ES-I3 (cell line): ENCODE measurements at regions not wholly inside any gene's neighbourhood (a gene's known extent, or its start where the extent isn't known, plus 50 kb on each side); places are given as distances from the start of the nearest gene placed in this dataset.

Experiments
- H3K36me3 ChIP-seq: 2 replicates; pipeline ENCODE4 v1.6.1; 2013; ENCODE audit warnings: mild to moderate bottlenecking, low read length, control low read depth, moderate library complexity; ENCODE audit not compliant: insufficient read depth
- H3K4me1 ChIP-seq: 2 replicates; pipeline ENCODE4 v1.6.1; 2013; ENCODE audit warnings: mild to moderate bottlenecking, control low read depth, low read length; ENCODE audit not compliant: insufficient read depth
- H3K9ac ChIP-seq: 2 replicates; pipeline ENCODE4 v1.6.1; 2013; ENCODE audit warnings: low read depth, mild to moderate bottlenecking, low read length, moderate library complexity
- H3K9me3 ChIP-seq: 2 replicates; pipeline ENCODE4 v1.6.1; 2013; ENCODE audit warnings: mild to moderate bottlenecking, low read length, moderate library complexity; ENCODE audit not compliant: control insufficient read depth, insufficient read depth

- no peaks in the 10 kb centered on the region for H3K36me3 ChIP-seq
- no peaks in the 10 kb centered on the region for H3K4me1 ChIP-seq
- no peak overlapping the region for H3K9ac ChIP-seq
- no peaks in the 10 kb centered on the region for H3K9me3 ChIP-seq
These were observed 268.7 kb upstream of the SEL1L start for GRCh38 chr14:81802341-81802740.

GRCh38 chr14:81805785-81806184 lies 272.1 kb upstream of the SEL1L start:
- Histone ChIP-seq H3K36me3 (no peaks in the 10 kb centered on the region), H3K4me1 (no peaks in the 10 kb centered on the region), H3K9me3 (no peaks in the 10 kb centered on the region), H3K9ac (no peak overlapping the region)

DNA sequence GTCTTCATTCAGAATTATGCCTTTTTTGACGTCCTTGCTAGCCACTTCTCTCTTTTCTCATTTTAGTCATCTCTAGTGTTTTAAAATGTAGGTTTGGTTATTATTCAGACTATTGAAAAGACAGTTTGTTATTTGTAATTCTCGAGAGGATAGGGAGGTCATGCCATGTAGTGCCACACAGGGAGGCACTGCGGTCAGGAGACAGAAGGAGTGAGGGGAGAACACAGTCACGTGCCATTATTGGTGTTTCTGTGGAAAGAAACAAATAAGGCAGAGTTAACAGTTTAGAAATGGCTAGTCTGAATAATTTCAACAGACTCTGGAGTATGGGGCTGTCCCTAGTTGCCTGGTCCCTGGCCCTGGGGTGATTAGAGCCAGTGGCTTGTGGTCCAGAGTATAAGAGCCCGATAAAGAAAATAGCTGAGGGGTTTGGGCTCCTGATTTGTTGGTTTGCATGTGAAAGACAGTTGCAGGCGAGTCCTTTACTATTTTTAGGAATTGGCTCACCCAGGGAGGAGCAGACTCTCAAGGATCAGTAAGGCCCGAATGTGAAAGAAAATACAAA lies 278.1 kb upstream of the SEL1L start:
- H3K36me3 ChIP-seq = no peaks in the 10 kb centered on the region
- H3K9ac ChIP-seq = no peak overlapping the region
- no peaks in the 10 kb centered on the region for H3K9me3 ChIP-seq
- H3K4me1 ChIP-seq = no peaks in the 10 kb centered on the region

DNA sequence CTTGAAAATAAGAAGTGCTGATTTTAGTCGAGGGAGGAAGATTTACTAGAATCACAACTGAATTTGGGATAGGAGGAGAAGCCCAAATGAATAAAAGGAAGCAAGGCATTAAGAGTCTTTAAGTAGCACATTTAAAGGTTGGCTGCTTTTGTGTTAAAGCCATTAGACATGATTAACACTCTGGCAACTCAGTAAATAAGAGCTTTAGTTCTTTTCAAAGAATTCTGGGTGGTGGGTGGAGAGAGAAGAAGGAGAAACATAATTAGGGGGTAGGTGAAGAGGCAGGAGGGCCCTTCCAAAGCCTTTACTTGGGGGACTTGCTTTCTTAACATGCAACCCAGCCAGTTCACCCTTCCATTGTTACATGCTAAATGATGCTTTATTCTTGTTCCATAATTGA lies 284.6 kb upstream of the SEL1L start:
- no peaks in the 10 kb centered on the region for H3K9me3 ChIP-seq
- no peaks in the 10 kb centered on the region for H3K4me1 ChIP-seq

DNA sequence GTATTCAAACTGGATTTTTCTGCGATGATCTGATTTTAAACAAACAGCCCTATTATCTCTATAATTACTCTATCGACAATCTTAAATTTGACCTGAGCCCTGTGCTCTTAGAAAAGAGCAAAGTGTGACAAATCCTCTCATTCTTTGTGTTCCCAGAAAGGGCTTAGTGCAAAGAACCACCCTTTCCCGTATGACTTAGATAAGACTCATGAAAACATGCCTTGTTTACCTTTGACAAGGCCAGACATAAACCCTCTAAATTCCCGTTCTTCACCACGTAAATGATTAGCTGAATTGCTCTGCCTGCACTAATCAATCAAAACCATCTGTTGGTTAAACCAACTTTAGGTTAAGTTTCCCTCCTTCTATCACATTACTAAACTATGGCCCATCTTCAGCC lies 285.7 kb upstream of the SEL1L start:
- no peaks in the 10 kb centered on the region for H3K36me3 ChIP-seq
- H3K9ac ChIP-seq = no peak overlapping the region
- H3K9me3 ChIP-seq = no peaks in the 10 kb centered on the region
- H3K4me1 ChIP-seq = no peaks in the 10 kb centered on the region

More for the DNA sequence above, 284.6 kb upstream of the SEL1L start:
- Histone ChIP-seq H3K36me3 (no peaks in the 10 kb centered on the region), H3K9ac (no peak overlapping the region)

GRCh38 chr14:81819910-81820309 lies 286.3 kb upstream of the SEL1L start:
- Histone ChIP-seq H3K9me3 (no peaks in the 10 kb centered on the region), H3K36me3 (no peaks in the 10 kb centered on the region), H3K4me1 (no peaks in the 10 kb centered on the region), H3K9ac (no peak overlapping the region)

DNA sequence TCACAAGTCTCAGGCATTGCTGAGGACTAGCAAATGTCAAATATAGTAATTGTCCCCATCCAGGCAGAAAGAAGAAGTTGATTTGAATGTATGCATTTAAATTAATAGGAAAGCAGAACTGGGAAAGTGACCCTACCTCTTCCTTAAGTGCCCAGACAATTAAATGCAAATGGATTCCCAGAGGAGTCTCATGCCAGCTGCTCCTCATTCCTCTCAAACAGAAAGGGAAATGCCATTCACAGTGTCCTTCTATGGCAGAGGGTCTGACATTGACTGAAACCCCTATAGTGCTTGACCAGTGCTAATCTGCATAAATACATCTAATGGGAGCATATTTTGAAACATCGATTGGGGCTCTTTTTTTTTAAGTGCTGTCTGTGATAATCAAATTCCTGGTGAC lies 292.4 kb upstream of the SEL1L start:
- Histone ChIP-seq H3K36me3 (no peaks in the 10 kb centered on the region), H3K4me1 (peaks cover 4% of the 10 kb centered on the region; the same call in 1 of the 2 replicates), H3K9ac (no peak overlapping the region)

GRCh38 chr14:81829447-81829846 lies 295.8 kb upstream of the SEL1L start:
- H3K9ac ChIP-seq = no peak overlapping the region
- H3K9me3 ChIP-seq = no peaks in the 10 kb centered on the region
- no peaks in the 10 kb centered on the region for H3K36me3 ChIP-seq
- peaks cover 4% of the 10 kb centered on the region; the same call in 1 of the 2 replicates for H3K4me1 ChIP-seq

More for the DNA sequence above, 292.4 kb upstream of the SEL1L start:
- no peaks in the 10 kb centered on the region for H3K9me3 ChIP-seq

DNA sequence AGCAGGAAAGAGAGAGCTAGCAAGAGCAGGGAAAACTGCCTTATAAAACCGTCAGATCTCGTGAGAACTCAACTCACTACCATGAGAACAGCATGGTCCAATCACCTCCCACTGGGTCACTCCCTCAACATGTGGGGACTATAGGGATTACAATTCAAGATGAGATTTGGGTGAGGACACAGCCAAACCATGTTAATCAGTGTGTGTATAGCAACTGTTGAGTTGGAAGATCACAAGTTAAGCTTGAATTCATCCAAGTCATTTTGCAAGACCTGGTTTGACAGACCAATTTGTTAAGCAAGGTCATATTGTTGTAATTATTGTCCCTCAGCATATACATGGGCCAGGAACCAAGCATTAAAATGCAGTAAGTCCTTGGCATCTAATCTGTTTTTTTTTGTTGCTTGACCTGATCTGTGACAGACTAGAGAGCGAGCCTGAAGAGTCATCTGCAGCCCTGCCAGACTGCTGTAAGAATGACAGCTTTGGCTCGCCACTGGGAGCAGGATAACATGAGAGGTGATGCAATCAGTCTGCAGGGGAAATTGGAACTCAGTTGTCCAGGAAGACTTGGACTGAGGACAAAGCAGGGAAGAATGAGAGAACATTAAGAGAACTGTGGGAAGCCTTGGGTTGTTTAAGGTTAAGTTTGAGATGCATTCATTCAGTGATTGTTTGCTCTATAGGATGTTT lies 297.6 kb upstream of the SEL1L start:
- no peaks in the 10 kb centered on the region for H3K36me3 ChIP-seq
- H3K9ac ChIP-seq = no peak overlapping the region
- H3K9me3 ChIP-seq = peaks cover 4% of the 10 kb centered on the region; the same call in 1 of the 2 replicates
- H3K4me1 ChIP-seq = no peaks in the 10 kb centered on the region

- Histone ChIP-seq H3K9me3 (peaks cover 4% of the 10 kb centered on the region; the same call in 1 of the 2 replicates), H3K4me1 (no peaks in the 10 kb centered on the region), H3K9ac (no peak overlapping the region), H3K36me3 (no peaks in the 10 kb centered on the region)
These were observed 300.7 kb upstream of the SEL1L start for GRCh38 chr14:81834308-81834707.

DNA sequence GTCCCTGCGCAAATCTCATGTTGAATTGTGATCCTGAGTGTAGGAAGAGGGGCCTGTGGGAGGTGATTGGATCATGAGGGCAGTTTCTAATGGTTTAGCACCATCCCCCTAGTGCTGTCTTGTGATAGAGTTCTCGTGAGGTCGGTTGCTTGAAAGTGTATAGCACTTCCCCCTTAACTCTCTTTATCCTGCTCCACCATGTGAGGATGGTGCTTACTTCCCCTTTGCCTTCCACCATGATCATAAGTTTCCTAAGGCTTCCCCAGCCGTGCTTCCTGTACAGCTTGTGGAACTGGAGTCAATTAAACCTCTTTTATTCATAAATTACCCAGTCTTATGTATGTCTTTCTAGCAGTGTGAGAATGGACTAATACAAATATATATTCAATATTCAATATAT lies 303.7 kb upstream of the SEL1L start:
- H3K9me3 ChIP-seq = peaks cover 4% of the 10 kb centered on the region; the same call in 1 of the 2 replicates
- no peak overlapping the region for H3K9ac ChIP-seq
- no peaks in the 10 kb centered on the region for H3K4me1 ChIP-seq
- no peaks in the 10 kb centered on the region for H3K36me3 ChIP-seq

- H3K4me1 ChIP-seq = no peaks in the 10 kb centered on the region
- no peak overlapping the region for H3K9ac ChIP-seq
- no peaks in the 10 kb centered on the region for H3K36me3 ChIP-seq
- H3K9me3 ChIP-seq = peaks cover 4% of the 10 kb centered on the region; the same call in 1 of the 2 replicates
These were observed 305.4 kb upstream of the SEL1L start for GRCh38 chr14:81839056-81839455.

DNA sequence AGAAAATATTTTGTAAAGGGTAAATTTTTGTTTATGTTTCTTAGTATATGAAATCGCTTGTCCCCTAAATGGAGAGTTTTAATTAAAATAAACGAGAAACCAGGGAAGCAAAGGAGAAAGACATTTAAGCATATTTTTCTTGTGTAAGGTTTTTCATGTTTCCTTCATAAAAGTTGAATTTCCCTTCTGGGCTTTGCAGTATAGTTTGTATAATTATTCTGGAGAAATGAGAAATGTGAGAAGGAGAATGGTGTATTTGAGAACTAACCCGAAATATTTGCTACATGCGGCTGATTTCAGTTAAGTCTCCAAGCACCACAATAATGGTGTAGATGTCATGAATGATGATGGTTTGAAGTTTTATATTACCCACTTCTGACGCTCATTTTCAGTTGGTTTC lies 307.7 kb upstream of the SEL1L start:
- H3K36me3 ChIP-seq = no peaks in the 10 kb centered on the region
- no peaks in the 10 kb centered on the region for H3K4me1 ChIP-seq
- no peaks in the 10 kb centered on the region for H3K9me3 ChIP-seq
- H3K9ac ChIP-seq = no peak overlapping the region

GRCh38 chr14:81849714-81850113 lies 316.1 kb upstream of the SEL1L start:
- no peaks in the 10 kb centered on the region; the same call in 1 of the 2 replicates for H3K9me3 ChIP-seq
- no peak overlapping the region for H3K9ac ChIP-seq
- H3K4me1 ChIP-seq = no peaks in the 10 kb centered on the region
- H3K36me3 ChIP-seq = no peaks in the 10 kb centered on the region

DNA sequence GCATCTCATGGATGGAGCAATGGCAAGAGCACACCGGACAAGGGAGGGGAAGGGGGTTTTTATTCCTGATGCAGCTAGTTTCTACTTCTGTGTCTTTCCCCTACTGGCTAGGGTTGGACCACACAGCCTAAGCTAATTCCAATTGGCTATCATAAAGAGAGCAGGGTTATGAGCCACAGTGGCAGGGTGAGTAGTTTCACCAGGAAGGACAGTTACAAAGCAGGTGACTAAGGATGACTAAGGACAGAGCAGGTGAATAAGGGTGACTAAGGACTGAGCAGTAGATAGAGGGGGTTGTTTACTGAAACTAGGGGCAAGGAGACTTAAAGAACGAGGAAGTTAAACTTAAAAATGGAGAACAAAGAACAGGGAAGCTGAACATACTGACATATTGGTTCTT lies 321.4 kb upstream of the SEL1L start:
- no peaks in the 10 kb centered on the region for H3K36me3 ChIP-seq
- H3K9ac ChIP-seq = no peak overlapping the region
- H3K4me1 ChIP-seq = no peaks in the 10 kb centered on the region
- 0 out of 2 replicates have a peak, but pooled peaks cover 2% of the 10 kb centered on the region for H3K9me3 ChIP-seq
